HEK293T (cell line): ENCODE measurements at regions not wholly inside any gene's neighbourhood (a gene's known extent, or its start where the extent isn't known, plus 50 kb on each side); places are given as distances from the start of the nearest gene placed in this dataset.

Experiments used
- CTCF ChIA-PET: fragments of 350-600 bp; formaldehyde crosslinking; extraction: SDS; loops from one replicate; lab custom pipeline; 2021; ENCODE audit warnings: antibody characterized with exemption, inconsistent platforms; lab: Yijun Ruan, JAX
- POLR2A ChIA-PET: fragments of 350-600 bp; formaldehyde crosslinking; extraction: SDS; loops from one replicate; lab custom pipeline; 2020; ENCODE audit warnings: antibody characterized with exemption, inconsistent platforms; lab: Yijun Ruan, JAX
- DNase-seq: peaks from one replicate; pipeline ENCODE4 v3.0.0; 2012; ENCODE audit warnings: mixed read lengths; ENCODE audit errors: extremely low spot score
- ARNT ChIP-seq: fragments of 450-650 bp; IDR thresholded peaks from 2 replicates; pipeline ENCODE4 v1.6.1; 2017; ENCODE audit warnings: mild to moderate bottlenecking
- BHLHE40 ChIP-seq: fragments of 450-650 bp; IDR thresholded peaks from 2 replicates; pipeline ENCODE4 v1.6.1; 2016; ENCODE audit warnings: mild to moderate bottlenecking, moderate library complexity, borderline replicate concordance
- CTBP1 ChIP-seq: fragments of 450-650 bp; IDR thresholded peaks from 2 replicates; pipeline ENCODE4 v1.6.1; 2016; ENCODE audit warnings: borderline replicate concordance
- ELF4 ChIP-seq: fragments of 450-650 bp; IDR thresholded peaks from 2 replicates; pipeline ENCODE4 v1.6.1; 2017; ENCODE audit warnings: antibody characterized with exemption
- FOXA1 ChIP-seq: fragments of 450-650 bp; IDR thresholded peaks from 2 replicates; pipeline ENCODE4 v1.6.1; 2016; ENCODE audit warnings: mild to moderate bottlenecking
- FOXK2 ChIP-seq: fragments of 450-650 bp; IDR thresholded peaks from 2 replicates; pipeline ENCODE4 v1.6.1; 2016; ENCODE audit warnings: mild to moderate bottlenecking
- FOXM1 ChIP-seq: fragments of 450-650 bp; IDR thresholded peaks from 2 replicates; pipeline ENCODE4 v1.6.1; 2017; ENCODE audit warnings: mild to moderate bottlenecking, borderline replicate concordance
- HDGF ChIP-seq: fragments of 450-650 bp; IDR thresholded peaks from 2 replicates; pipeline ENCODE4 v1.6.1; 2017; ENCODE audit warnings: antibody characterized with exemption, borderline replicate concordance
- L3MBTL2 ChIP-seq: fragments of 450-650 bp; conservative IDR thresholded peaks from 2 replicates; pipeline ENCODE4 v1.6.1; 2016; ENCODE audit warnings: mild to moderate bottlenecking
- LEF1 ChIP-seq: fragments of 450-650 bp; IDR thresholded peaks from 2 replicates; pipeline ENCODE4 v1.6.1; 2017; ENCODE audit warnings: mild to moderate bottlenecking, borderline replicate concordance
- NFRKB ChIP-seq: fragments of 450-650 bp; IDR thresholded peaks from 2 replicates; pipeline ENCODE4 v1.6.1; 2016; ENCODE audit warnings: mild to moderate bottlenecking, moderate library complexity
- SP1 ChIP-seq: fragments of 450-650 bp; IDR thresholded peaks from 2 replicates; pipeline ENCODE4 v1.6.1; 2017
- SUZ12 ChIP-seq: fragments of 450-650 bp; IDR thresholded peaks from 2 replicates; pipeline ENCODE4 v1.6.1; 2016; ENCODE audit warnings: mild to moderate bottlenecking
- TARDBP ChIP-seq: fragments of 450-650 bp; IDR thresholded peaks from 2 replicates; pipeline ENCODE4 v1.6.1; 2016
- ZNF384 ChIP-seq: fragments of 450-650 bp; IDR thresholded peaks from 2 replicates; pipeline ENCODE4 v1.6.1; 2016
- TF ChIP-seq, protein P1 (sequence below): fragments of 450-650 bp; IDR thresholded peaks from 2 replicates; pipeline ENCODE4 v1.6.1; 2016

DNA sequence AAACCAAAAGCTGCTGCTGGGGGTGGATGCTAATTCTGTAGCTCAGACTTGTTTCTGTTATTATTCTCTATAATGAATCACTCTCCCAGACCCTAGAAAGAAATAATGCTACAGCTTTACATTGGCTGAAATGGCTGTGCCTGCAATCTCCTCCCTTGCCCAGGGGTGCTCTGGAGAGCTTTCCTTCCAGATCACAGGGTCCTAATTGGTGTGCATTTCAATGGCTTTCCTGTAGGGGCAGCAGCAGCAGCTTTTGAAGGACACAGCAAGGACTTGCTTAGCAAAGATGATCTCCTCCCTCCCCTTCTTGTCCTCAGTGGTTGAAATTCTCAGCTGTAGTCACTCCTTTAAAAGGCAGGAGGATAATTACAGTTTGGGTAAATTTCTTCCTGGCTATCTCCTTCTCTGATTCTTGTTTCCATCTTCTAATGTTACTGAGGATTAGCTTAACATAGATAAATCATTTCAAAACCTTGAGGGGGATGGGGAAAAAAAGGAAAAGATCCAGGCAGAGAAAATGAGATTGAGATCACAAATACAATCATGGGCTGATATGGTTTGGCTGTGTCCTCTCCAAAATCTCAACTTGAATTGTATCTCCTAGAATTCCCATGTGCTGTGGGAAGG, 120.2 kb upstream of the CTTNBP2 start:
- ChIA-PET POLR2A (no interaction called here), CTCF (interaction anchor here (0.8 to 1.3 kb wide), 8 partner anchors 8 to 92 kb away, joined by 3 to 9 read pairs (median 3); no protein-coding TSS in a partner anchor)
- no peak for TF ChIP-seq NFRKB
- no peak for TF ChIP-seq HDGF
- no peak for TF ChIP-seq FOXA1
- no peak for TF ChIP-seq SP1
- no peak for TF ChIP-seq FOXK2
- TF ChIP-seq ELF4: no peak
- TF ChIP-seq CTBP1: no peak
- no peak for TF ChIP-seq ARNT
- TF ChIP-seq ZNF384: no peak
- no peak for TF ChIP-seq LEF1
- TF ChIP-seq BHLHE40: no peak
- TF ChIP-seq, protein P1, sequence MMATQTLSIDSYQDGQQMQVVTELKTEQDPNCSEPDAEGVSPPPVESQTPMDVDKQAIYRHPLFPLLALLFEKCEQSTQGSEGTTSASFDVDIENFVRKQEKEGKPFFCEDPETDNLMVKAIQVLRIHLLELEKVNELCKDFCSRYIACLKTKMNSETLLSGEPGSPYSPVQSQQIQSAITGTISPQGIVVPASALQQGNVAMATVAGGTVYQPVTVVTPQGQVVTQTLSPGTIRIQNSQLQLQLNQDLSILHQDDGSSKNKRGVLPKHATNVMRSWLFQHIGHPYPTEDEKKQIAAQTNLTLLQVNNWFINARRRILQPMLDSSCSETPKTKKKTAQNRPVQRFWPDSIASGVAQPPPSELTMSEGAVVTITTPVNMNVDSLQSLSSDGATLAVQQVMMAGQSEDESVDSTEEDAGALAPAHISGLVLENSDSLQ: no peak
- TF ChIP-seq SUZ12: no peak
- TF ChIP-seq TARDBP: no peak
- TF ChIP-seq FOXM1: no peak
- TF ChIP-seq L3MBTL2: no peak
- peak; percentile 78 for DNase-seq

- DNase-seq: no peak
- ChIA-PET POLR2A (no interaction called here), CTCF (no interaction called here)
- TF ChIP-seq SP1: no peak
- no peak for TF ChIP-seq ARNT
- TF ChIP-seq HDGF: no peak
- no peak for TF ChIP-seq FOXK2
These were observed 122.8 kb upstream of the CTTNBP2 start for GRCh38 chr7:117995850-117996650.

DNA sequence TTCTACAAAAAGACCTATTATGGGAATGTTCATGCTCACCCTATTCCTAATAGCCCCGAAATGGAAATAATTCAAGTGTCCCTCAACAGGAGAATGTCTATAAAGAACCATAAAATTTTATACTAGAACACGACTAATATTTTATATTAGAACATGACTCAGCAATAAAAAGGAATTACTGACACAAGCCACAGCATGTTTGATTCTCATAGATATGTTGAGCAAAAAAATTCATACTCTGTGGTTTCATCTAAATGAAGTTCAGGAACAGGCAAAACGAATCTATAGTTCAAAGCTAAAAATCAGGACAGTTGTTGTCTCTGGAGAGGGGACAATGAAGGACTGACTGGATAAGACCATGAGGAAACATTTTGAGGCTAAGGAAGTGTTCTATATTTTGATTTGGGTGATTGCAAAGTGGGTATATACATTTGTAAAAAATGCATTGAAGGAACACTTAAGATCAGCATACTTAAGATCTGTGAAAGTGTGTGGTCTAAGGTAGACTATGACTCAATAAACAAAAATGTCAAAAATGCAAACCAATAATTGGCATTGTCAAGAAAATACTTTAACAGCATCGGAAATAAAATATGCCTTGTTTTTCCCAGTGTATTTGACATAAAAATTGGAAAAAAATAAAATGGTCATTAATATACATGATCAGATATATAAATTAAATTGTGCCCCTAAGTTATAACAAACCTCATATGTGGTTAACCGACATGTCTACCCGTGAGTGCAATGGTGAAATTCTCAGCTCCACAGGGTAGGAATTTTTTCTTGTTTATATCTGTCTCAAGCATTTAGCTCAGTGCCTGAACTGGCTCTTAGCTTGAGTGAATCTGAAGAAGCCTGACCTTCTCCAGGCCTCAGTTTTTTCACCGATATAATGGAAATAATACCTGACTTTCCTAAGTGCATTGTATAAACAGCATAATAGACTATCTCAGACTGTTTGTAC, 124.9 kb upstream of the CTTNBP2 start:
- ChIA-PET POLR2A (no interaction called here), CTCF (no interaction called here)
- DNase-seq: no peak
- TF ChIP-seq BHLHE40 (no peak), TARDBP (no peak), LEF1 (no peak), CTBP1 (no peak), SP1 (no peak), ZNF384 (no peak), SUZ12 (no peak)

DNA sequence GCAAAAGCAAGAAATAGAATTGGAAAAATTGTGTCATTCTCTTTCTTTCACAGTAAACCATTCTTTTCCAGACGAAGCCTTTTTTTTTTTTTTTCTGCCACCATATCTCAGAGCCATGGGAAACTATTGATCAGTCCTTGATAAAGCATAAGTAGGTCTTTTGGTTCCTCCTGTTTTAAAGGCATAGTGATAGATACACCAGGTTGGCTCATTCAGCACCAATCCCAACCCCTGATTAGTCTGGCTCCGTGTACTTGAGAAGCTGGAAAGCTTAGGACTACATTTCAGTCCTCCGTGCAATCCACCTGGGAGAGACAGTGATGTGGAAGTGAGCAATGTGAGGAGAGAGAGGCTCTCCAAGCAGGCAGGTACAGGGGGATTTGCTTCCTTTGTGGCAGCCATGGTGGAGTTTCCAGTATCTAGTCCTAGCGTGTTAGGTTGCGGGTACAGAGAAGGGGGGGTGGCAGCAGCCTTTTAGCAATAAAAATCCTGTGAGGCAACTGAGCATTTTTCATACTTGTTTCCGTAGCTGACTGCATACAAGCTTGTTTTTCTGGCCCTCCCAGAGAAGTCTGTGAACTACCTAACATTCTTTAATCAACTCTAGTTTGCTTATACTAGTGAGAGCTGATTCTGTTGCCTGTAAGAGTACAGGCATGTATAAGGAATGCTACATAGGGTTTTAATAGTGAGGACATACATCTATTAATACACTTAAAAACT, 127.4 kb upstream of the CTTNBP2 start:
- ChIA-PET POLR2A (no interaction called here), CTCF (no interaction called here)
- DNase-seq: no peak
- TF ChIP-seq ZNF384: no peak

DNA sequence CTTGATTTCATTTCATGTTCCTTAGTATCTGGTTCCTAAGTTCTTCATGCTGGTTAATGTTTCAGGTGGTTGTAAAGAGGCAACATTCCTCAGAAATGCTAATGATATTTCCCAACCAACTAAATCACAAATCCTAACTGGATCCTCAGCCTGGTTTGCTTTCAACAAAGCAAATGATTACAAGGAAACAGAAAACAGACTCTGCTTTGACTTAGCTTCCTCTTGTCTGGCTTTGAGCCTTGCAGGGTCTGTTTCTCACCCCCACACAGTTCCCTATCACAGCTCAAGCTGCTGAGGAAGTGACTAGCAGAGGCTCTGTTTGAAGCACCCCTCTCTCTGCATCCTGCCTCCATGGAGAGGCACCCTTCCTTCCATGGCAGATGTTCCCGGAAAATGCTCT, 130.2 kb upstream of the CTTNBP2 start:
- CTCF ChIA-PET: no interaction called here
- POLR2A ChIA-PET: no interaction called here
- DNase-seq: no peak

GRCh38 chr7:118005026-118005425, 131.8 kb upstream of the CTTNBP2 start:
- POLR2A ChIA-PET: no interaction called here
- TF ChIP-seq FOXA1: no peak
- no peak for TF ChIP-seq FOXK2
- TF ChIP-seq FOXM1: no peak
- TF ChIP-seq SP1: no peak
- CTCF ChIA-PET: interaction anchor here (0.6 kb wide), 1 partner anchor 133 kb away, joined by 3 read pairs; no protein-coding TSS in a partner anchor
- DNase-seq: no peak

More for the DNA sequence above, 130.2 kb upstream of the CTTNBP2 start:
- no peak for TF ChIP-seq SUZ12
- TF ChIP-seq CTBP1: no peak
- TF ChIP-seq FOXK2: no peak
- TF ChIP-seq FOXA1: no peak
- TF ChIP-seq ARNT: no peak
- TF ChIP-seq ZNF384: no peak
- TF ChIP-seq NFRKB: no peak
- no peak for TF ChIP-seq FOXM1
- no peak for TF ChIP-seq TARDBP
- TF ChIP-seq L3MBTL2: no peak

DNA sequence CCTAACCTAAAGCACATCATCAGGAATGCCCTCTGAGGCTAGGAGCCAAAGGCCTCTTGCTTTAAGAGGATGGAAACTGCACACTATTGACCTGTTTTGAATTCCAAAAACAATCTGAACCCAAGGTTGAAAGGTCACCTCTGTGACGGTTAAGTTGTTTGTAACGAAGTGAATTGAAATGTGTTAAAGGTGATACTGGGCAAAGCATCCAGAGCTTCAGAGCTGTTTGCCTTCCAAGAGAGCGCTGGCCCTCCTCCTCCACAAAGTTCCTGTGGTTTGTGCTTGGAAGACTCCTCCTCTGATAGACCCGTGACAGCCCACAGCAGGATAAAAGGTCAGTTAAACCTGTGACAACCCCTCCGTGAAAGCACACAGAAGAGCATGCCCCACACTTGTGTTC, 133.7 kb upstream of the CTTNBP2 start:
- POLR2A ChIA-PET: no interaction called here
- DNase-seq: no peak
- CTCF ChIA-PET: interaction anchor here (0.6 kb wide), 1 partner anchor 14 kb away, joined by 3 read pairs; no protein-coding TSS in a partner anchor
- no peak for TF ChIP-seq L3MBTL2
- no peak for TF ChIP-seq ZNF384
- no peak for TF ChIP-seq FOXK2
- no peak for TF ChIP-seq HDGF
- no peak for TF ChIP-seq CTBP1
- no peak for TF ChIP-seq TARDBP
- no peak for TF ChIP-seq BHLHE40
